Uterus (tissue), 2 donors: ENCODE measurements at regions not wholly inside any gene's neighbourhood (a gene's known extent, or its start where the extent isn't known, plus 50 kb on each side); places are given as distances from the start of the nearest gene placed in this dataset.

Source experiments
- CTCF ChIP-seq, 4 experiments: fragments of 200-600 bp in 2 of 4; fragments of 450-650 bp in 2 of 4; sonication (generic) in 2 of 4; IDR thresholded peaks; one replicate each; pipeline ENCODE4 v1.5.1; 2016 to 2019; ENCODE audit warnings: antibody characterized with exemption in 4 of 4, mild to moderate bottlenecking in 2 of 4, moderate library complexity in 1 of 4
- POLR2A ChIP-seq, 2 donors: fragments of 450-650 bp; IDR thresholded peaks; one replicate each; pipeline ENCODE4 v1.6.1; 2016; ENCODE audit warnings: antibody characterized with exemption in 2 of 2, mild to moderate bottlenecking in 1 of 2, moderate library complexity in 1 of 2

DNA sequence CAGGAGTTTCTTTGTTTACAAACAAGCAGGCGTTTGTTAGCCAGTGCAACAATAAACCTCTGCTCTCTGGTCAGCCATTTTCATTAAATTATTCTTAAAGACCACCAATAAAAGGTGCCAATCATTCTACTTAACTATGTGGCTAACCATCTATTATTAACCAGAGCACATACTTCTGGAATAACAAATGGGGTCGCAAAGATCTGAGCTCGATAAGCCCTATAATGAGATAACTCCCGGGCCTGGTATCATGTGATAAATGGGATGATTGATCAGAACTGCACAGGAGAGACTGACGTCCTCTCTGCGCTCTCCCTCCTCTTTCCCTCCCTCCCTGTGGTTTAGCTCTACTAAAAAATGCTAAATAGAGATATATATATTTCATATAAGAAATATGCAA lies 488.2 kb downstream of the NTRK2 start:
- no peak for TF ChIP-seq POLR2A (IDR thresholded peaks at IDR 0.05)
- TF ChIP-seq CTCF (IDR thresholded peaks at IDR 0.05) = no peak
